Activated CD4-positive, CD25-positive, alpha-beta regulatory T cell treated with anti-CD3 and anti-CD28 coated beads, Interleukin-2, amount 50 U/mL, for 72 hours (primary cell): ENCODE measurements at regions not wholly inside any gene's neighbourhood (a gene's known extent, or its start where the extent isn't known, plus 50 kb on each side); places are given as distances from the start of the nearest gene placed in this dataset.
"Not testable (repeated sequence)": the region's sequence is repeated elsewhere in the genome, so short reads cannot be mapped to it uniquely, and the experiment has no call there.

Experiments used
- DNase-seq: peaks from one replicate; pipeline ENCODE4 v3.0.0; 2021

DNA sequence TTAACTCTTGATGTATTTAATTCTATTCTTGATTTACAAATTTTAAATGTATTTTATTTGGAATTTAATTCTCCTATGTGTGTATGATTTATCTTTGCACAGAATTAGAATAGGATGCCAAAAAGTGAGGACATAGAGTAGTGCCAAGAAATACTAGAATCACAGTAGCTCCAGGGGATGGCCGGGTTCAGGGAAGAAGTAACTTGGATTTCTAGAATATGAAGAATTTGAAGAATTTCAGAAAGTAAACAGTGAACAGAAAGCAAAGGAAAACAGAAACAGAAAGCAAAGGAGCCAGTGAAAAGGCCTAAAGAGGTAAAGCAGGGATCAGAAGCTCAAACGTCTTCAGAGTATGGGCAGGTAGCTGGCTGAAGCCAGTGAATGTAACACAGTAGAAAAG lies 1187.6 kb downstream of the RPA4 start:
- no peak for DNase-seq

DNA sequence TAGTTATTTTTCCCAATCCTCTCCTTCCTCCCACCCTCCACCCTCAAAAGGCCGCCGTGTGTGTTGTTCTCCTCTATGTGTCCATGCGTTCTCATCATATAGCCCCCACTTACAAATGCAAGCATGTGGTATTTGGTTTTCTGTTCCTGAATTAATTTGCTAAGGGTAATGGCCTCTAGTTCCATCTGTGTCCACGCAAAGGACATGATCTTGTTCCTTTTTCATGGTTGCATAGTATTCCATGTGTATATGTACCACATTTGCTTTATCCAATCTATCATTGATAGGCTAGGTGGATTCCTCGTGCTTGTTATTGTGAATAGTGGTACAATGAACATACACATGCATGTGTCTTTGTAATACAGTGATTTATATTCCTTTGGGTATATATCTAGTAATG lies 1193.7 kb downstream of the RPA4 start:
- no peak for DNase-seq

GRCh38 chrX:98111684-98112083 lies 1228.0 kb downstream of the RPA4 start:
- no peak for DNase-seq

DNA sequence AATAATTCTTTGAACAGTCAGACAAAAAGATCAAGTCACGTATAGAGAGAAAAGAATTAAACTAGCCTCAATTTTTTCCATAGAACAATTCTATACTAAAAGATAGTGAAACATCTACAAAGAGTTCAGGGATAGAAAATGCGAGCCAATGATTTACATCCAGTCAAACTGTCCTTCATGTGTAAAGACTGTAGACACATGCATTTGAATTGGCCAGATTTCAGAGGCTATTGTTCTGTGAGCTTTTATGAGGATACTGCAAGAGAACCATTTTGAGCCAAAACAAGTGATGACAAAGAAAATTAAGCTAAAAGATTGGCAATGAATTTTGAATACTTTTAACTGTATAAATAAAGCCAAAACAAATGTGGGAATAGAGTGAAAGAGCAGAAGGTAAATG lies 1230.3 kb downstream of the RPA4 start:
- DNase-seq: no peak

GRCh38 chrX:98141466-98141865 lies 1257.8 kb downstream of the RPA4 start:
- no peak for DNase-seq

- no peak for DNase-seq
Observed at GRCh38 chrX:98191003-98191402, 1307.3 kb downstream of the RPA4 start.

DNA sequence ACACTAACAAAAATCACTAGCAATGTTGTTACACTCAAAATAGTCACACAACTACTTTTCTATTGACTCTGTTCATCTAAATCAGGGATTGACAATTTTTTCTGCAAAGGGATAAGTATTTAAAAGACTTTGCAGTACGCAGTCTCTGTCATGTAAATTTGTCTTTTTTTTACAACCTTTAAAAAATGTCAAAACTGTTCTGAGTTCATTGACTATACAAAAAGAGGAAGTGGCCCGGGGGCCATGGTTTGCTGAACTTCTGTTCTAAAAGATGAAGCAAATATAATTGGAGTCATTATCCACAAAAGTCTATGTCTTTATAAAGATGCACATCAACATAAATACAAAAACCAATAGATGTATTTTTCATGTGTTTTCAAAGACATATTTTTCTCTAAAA lies 1310.3 kb downstream of the RPA4 start:
- DNase-seq: no peak

DNA sequence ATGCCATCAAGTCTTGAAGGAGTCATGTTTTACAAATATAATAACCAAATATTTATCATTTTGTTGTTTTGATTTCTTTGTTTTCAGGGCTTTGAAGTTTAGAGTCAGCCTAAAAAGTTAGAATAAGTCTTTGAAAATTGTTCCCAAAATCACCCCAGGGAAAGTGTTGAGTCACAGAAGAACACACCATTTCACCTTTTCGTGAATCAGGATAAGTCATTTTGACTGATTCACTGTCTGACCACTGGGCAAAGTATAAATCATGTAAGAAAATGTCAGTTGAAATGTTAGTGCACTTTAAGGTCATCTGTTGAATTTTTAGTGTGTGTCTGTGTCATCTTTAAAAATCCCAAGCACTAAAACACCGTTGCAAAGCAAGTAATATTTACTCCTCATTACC lies 1320.1 kb downstream of the RPA4 start:
- no peak for DNase-seq

- no peak for DNase-seq
Observed at GRCh38 chrX:98207947-98208346, 1324.2 kb downstream of the RPA4 start.

GRCh38 chrX:98231003-98231402 lies 1347.3 kb downstream of the RPA4 start:
- DNase-seq: no peak

- not testable (repeated sequence) for DNase-seq
Observed at GRCh38 chrX:98240061-98240460, 1356.4 kb downstream of the RPA4 start.

DNA sequence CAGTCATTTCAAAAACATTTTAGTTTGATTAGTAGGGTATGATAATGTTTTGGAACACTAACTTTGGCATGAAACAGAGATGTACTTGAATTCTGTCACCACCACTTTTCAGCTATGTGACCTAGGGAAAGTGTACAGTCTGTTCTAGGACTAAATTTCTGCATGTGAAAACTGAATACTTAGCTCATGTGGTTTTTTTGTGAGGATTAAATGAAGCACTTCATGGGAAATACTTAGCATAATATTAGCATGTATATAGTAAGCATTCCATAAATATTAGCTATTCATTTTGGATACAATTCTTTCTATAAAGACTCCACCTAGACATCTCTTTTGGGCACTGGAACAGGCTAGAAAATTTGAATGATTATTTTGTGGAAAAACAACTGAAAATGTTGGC lies 1379.4 kb downstream of the RPA4 start:
- DNase-seq: no peak

GRCh38 chrX:98289726-98290125 lies 1406.0 kb downstream of the RPA4 start:
- no peak for DNase-seq

DNA sequence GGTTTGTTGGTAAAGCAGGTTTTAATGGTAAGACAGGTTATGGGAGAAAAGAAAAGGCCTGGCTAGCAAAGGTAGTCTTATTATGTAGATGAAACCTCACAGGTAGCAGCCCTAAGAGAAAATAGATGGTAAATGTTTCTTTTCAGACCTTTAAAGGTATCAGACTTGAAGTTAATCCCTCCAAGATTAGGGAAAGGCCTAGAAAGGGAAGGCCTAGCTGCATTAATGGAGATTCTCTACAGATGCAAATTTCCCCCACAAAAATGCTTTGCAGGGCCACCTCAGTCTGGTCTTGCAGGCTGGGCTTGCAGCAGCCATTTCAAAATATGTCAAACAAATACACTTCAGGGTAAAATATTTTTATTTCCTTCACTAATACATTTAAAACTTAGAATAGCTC lies 1410.6 kb downstream of the RPA4 start:
- DNase-seq: no peak

- DNase-seq: no peak
Observed at GRCh38 chrX:98296129-98296528, 1412.4 kb downstream of the RPA4 start.

DNA sequence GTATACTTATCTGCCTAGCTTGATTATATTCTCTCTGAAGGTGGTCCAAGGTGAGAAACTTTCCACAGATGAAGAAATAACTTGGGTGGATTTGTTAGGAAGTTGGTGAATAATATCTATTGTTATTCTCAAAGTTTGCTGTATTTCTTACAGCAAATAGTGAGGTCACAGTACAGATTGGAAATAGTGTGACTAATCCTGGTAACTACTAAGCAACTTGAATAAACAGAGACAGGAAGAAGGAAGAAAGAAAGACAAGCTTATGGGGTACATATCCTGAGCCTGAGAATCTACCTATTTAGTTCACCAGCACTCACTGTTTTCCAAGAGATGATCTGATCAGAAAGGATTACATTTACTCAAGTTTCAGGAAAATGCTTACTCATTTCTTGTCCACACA lies 1416.1 kb downstream of the RPA4 start:
- no peak for DNase-seq

DNA sequence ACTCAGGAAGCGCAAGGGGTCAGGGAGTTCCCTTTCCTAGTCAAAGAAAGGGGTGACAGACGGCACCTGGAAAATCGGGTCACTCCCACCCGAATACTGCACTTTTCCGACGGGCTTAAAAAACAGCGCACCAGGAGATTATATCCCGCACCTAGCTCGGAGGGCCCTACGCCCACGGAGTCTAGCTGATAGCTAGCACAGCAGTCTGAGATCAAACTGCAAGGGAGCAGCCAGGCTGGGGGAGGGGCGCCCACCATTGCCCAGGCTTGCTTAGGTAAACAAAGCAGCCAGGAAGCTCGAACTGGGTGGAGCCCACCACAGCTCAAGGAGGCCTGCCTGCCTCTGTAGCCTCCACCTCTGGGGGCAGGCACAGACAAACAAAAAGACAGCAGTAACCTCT lies 1416.8 kb downstream of the RPA4 start:
- DNase-seq: not testable (repeated sequence)

DNA sequence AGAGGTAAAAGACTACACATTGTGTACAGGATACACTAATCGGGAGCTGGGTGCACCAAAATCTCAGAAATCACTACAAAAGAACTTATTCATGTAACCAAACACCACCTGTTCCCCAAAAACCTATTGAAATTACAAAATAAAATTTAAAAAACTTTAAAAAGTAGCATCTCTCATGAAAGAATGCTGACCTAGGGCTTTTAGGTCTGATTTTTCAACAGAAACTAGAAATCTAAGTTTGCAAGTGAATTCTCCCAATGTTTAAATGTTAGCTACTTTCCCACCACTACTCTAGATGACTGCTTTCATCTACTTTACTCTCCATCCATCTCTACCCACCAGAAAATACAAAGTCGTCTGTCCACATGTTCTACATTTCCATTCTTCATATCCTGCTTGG lies 1447.7 kb downstream of the RPA4 start:
- no peak for DNase-seq

- DNase-seq: no peak
Observed at GRCh38 chrX:98338544-98338943, 1454.8 kb downstream of the RPA4 start.

- no peak for DNase-seq
Observed at GRCh38 chrX:98350940-98351339, 1467.2 kb downstream of the RPA4 start.

- DNase-seq: no peak
Observed at GRCh38 chrX:98357146-98357545, 1473.4 kb downstream of the RPA4 start.

GRCh38 chrX:98362630-98363029 lies 1478.9 kb downstream of the RPA4 start:
- DNase-seq: no peak

- no peak for DNase-seq
Observed at GRCh38 chrX:98371994-98372393, 1488.3 kb downstream of the RPA4 start.

- DNase-seq: no peak
Observed at GRCh38 chrX:98379134-98379533, 1495.4 kb downstream of the RPA4 start.

GRCh38 chrX:98380106-98380505 lies 1496.4 kb downstream of the RPA4 start:
- no peak for DNase-seq

- DNase-seq: no peak
Observed at GRCh38 chrX:98380556-98380955, 1496.8 kb downstream of the RPA4 start.
